Fibroblast of gingiva (primary cell): ENCODE measurements at regions not wholly inside any gene's neighbourhood (a gene's known extent, or its start where the extent isn't known, plus 50 kb on each side); places are given as distances from the start of the nearest gene placed in this dataset.

Experiments
- DNase-seq: peaks from one replicate; pipeline ENCODE4 v3.0.0-alpha.2; 2011; ENCODE audit warnings: low read depth

- no peak for DNase-seq
These were observed 271.2 kb upstream of the RPL38 start for GRCh38 chr17:73932216-73932749.

GRCh38 chr17:73933164-73933766, 270.2 kb upstream of the RPL38 start:
- DNase-seq = no peak

- no peak for DNase-seq
These were observed 269.6 kb upstream of the RPL38 start for GRCh38 chr17:73933871-73934270.

- DNase-seq = no peak
These were observed 268.8 kb upstream of the RPL38 start for GRCh38 chr17:73934696-73935095.

- DNase-seq = no peak
These were observed 266.4 kb upstream of the RPL38 start for GRCh38 chr17:73936908-73937627.

GRCh38 chr17:73938706-73939105, 264.8 kb upstream of the RPL38 start:
- no peak for DNase-seq

GRCh38 chr17:73939806-73940205, 263.7 kb upstream of the RPL38 start:
- no peak for DNase-seq

GRCh38 chr17:73940511-73940910, 263.0 kb upstream of the RPL38 start:
- no peak for DNase-seq

- no peak for DNase-seq
These were observed 261.5 kb upstream of the RPL38 start for GRCh38 chr17:73941919-73942530.

GRCh38 chr17:73942703-73943415, 260.6 kb upstream of the RPL38 start:
- DNase-seq = no peak

- DNase-seq = no peak
These were observed 259.9 kb upstream of the RPL38 start for GRCh38 chr17:73943416-73944110.

GRCh38 chr17:73944366-73944765, 259.1 kb upstream of the RPL38 start:
- DNase-seq = no peak

GRCh38 chr17:73947281-73947965, 256.1 kb upstream of the RPL38 start:
- no peak for DNase-seq

GRCh38 chr17:73947966-73948355, 255.5 kb upstream of the RPL38 start:
- DNase-seq = no peak

GRCh38 chr17:73949903-73950592, 253.4 kb upstream of the RPL38 start:
- no peak for DNase-seq

GRCh38 chr17:73950593-73950914, 252.9 kb upstream of the RPL38 start:
- no peak for DNase-seq

- no peak for DNase-seq
These were observed 251.4 kb upstream of the RPL38 start for GRCh38 chr17:73952082-73952479.

- no peak for DNase-seq
These were observed 250.8 kb upstream of the RPL38 start for GRCh38 chr17:73952480-73953205.

- no peak for DNase-seq
These were observed 250.1 kb upstream of the RPL38 start for GRCh38 chr17:73953206-73954033.
